Thyroid gland (tissue), 4 donors: ENCODE measurements at regions not wholly inside any gene's neighbourhood (a gene's known extent, or its start where the extent isn't known, plus 50 kb on each side); places are given as distances from the start of the nearest gene placed in this dataset.
"Not testable (repeated sequence)": the region's sequence is repeated elsewhere in the genome, so short reads cannot be mapped to it uniquely, and the experiment has no call there.

ENCODE experiments used
- DNase-seq, 2 donors: peaks; one replicate each; pipeline ENCODE4 v3.0.0-alpha.2; 2019
- H3K27ac ChIP-seq, 3 donors: fragments of 200-600 bp; sonication (generic); 1 replicate in 2 of 3; 2 replicates in 1 of 3; pipeline ENCODE4 v1.5.1; 2016 to 2019; ENCODE audit warnings: mild to moderate bottlenecking in 1 of 3, moderate library complexity in 1 of 3
- H3K27me3 ChIP-seq: fragments of 200-600 bp; sonication (generic); one replicate; pipeline ENCODE4 v1.5.1; 2019
- H3K36me3 ChIP-seq, 2 donors: fragments of 200-600 bp; sonication (generic); one replicate each; pipeline ENCODE4 v1.5.1; 2016 to 2019
- H3K4me1 ChIP-seq, 2 donors: fragments of 200-600 bp; sonication (generic); one replicate each; pipeline ENCODE4 v1.5.1; 2017 to 2019
- H3K4me3 ChIP-seq, 3 donors: fragments of 200-600 bp; sonication (generic); replicated peaks in 1 of 3; 1 replicate in 2 of 3; 2 replicates in 1 of 3; pipeline ENCODE4 v1.5.1; 2016; ENCODE audit warnings: mild to moderate bottlenecking in 1 of 3
- H3K9me3 ChIP-seq: fragments of 200-600 bp; sonication (generic); one replicate; pipeline ENCODE4 v1.5.1; 2017
- POLR2A ChIP-seq, 2 donors: fragments of 450-650 bp; IDR thresholded peaks; one replicate each; pipeline ENCODE4 v1.6.1; 2017; ENCODE audit warnings: antibody characterized with exemption in 2 of 2, mild to moderate bottlenecking in 2 of 2, moderate library complexity in 1 of 2
- WGBS, 2 donors: methylation state at CpG; one replicate each; pipeline ENCODE4 v1.1.5; 2017; 5-methylcytosine and 5-hydroxymethylcytosine counted together
- intact Hi-C: fragments of 100-400 bp; cut with DNase I; formaldehyde crosslinking; loops from one replicate; pipeline ENCODE4 v1.15.1; 2023
- TF ChIP-seq, protein P1 (sequence below), 6 experiments: fragments of 200-600 bp in 3 of 6; fragments of 450-650 bp in 3 of 6; sonication (generic) in 3 of 6; IDR thresholded peaks; one replicate each; pipeline ENCODE4 v1.5.1; 2016 to 2019; ENCODE audit warnings: antibody characterized with exemption in 6 of 6, mild to moderate bottlenecking in 2 of 6, inconsistent platforms in 1 of 6, moderate library complexity in 1 of 6

DNA sequence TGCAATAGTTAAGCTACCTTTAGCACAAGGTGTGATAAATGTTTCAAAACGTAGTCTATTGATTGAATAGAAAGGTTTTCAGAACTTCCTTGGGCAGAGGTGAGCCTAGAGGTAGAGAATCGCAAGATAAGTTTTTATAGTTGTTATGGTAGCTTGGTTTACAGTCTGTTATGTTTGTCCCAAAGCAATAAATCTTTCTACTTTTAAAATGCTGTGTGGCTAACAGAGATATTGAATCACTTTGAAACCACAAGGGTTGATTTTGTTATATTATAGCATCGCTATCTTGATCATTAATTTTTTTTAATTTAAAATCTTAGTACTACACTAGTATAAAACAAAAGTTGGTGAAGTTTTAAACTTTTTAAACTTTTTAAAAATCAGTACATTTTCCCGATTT lies 126.7 kb downstream of the TMEM182 start:
- Histone ChIP-seq H3K4me3 (no peak overlapping the region), H3K4me1 (no peaks in the 10 kb centered on the region), H3K36me3 (no peaks in the 10 kb centered on the region), H3K27me3 (no peaks in the 10 kb centered on the region), H3K9me3 (no peaks in the 10 kb centered on the region), H3K27ac (no peak overlapping the region)
- TF ChIP-seq, protein P1, sequence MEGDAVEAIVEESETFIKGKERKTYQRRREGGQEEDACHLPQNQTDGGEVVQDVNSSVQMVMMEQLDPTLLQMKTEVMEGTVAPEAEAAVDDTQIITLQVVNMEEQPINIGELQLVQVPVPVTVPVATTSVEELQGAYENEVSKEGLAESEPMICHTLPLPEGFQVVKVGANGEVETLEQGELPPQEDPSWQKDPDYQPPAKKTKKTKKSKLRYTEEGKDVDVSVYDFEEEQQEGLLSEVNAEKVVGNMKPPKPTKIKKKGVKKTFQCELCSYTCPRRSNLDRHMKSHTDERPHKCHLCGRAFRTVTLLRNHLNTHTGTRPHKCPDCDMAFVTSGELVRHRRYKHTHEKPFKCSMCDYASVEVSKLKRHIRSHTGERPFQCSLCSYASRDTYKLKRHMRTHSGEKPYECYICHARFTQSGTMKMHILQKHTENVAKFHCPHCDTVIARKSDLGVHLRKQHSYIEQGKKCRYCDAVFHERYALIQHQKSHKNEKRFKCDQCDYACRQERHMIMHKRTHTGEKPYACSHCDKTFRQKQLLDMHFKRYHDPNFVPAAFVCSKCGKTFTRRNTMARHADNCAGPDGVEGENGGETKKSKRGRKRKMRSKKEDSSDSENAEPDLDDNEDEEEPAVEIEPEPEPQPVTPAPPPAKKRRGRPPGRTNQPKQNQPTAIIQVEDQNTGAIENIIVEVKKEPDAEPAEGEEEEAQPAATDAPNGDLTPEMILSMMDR (IDR thresholded peaks at IDR 0.05), result no peak
- TF ChIP-seq POLR2A (IDR thresholded peaks at IDR 0.05), result no peak
- WGBS, 2 donors, result 86 to 96% methylated on average over 4 of the region's 4 CpGs
- no peak for DNase-seq
- intact Hi-C loops, result no loop called here

DNA sequence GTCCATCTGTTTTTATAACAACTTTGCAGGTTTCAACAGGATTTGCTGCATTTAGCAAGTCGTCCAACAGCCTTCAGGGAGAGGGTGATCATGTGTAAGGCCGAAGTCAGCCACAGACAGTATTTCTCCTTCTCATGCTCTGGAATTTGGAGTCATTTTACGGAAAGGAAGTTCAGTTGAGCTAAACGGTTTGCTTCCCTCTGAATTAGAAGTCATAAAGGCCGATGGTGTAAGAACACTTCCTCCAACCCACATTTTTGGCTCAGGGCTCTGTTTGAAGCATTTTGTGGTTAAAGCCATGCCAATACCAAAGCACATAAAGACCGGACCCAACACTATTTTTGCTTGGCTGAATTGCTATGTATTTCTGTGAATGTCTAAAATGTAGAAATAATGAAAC lies 129.5 kb downstream of the TMEM182 start:
- DNase-seq, result no peak
- intact Hi-C loops, result no loop called here
- WGBS, 2 donors, result 48 to 54% methylated on average over 6 of the region's 6 CpGs
- H3K9me3 ChIP-seq, result no peaks in the 10 kb centered on the region
- H3K4me1 ChIP-seq, result no peaks in the 10 kb centered on the region
- no peaks in the 10 kb centered on the region for H3K36me3 ChIP-seq
- H3K27me3 ChIP-seq, result no peaks in the 10 kb centered on the region
- H3K27ac ChIP-seq, result no peak overlapping the region
- no peak overlapping the region for H3K4me3 ChIP-seq
- TF ChIP-seq, protein P1 (IDR thresholded peaks at IDR 0.05), result no peak
- no peak for TF ChIP-seq POLR2A (IDR thresholded peaks at IDR 0.05)

DNA sequence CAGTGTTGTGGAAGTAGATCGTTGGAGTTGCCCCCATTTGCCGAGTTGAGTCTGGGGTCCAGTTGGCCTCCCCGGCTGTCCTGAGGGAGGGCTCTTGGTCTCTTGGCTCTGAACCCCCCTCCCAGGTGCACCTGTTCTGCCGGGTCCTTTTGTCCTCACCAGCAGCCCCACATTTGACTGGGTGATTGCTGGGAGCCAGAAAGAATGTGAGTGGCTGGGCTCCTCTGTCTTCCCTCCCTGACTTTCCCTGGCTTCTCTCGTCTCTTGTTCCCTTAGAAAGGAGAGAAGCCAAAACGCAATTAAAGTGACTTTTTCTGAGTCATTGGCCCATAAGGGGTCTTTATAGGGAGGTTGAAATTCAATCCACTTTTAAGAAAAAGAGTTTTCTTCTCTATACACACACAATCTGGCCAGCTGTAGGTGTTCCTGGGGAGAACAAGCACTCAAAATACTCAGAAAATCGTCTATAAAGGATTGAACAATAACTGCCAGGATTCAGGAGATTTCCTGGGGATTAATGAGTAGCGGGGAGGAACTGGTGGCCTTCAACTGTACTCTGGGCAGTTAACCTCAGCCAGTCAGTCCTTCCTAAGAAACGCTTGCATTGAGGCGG lies 131.0 kb downstream of the TMEM182 start:
- no peak overlapping the region for H3K27ac ChIP-seq
- 71 to 79% methylated on average over 9 to 10 of the region's 10 CpGs for WGBS, 2 donors
- TF ChIP-seq, protein P1 (IDR thresholded peaks at IDR 0.05), result no peak
- TF ChIP-seq POLR2A (IDR thresholded peaks at IDR 0.05), result no peak
- H3K36me3 ChIP-seq, result no peaks in the 10 kb centered on the region
- DNase-seq, result no peak
- no peaks in the 10 kb centered on the region for H3K9me3 ChIP-seq
- H3K4me1 ChIP-seq, result no peaks in the 10 kb centered on the region
- H3K27me3 ChIP-seq, result no peaks in the 10 kb centered on the region
- intact Hi-C loops, result no loop called here
- no peak overlapping the region for H3K4me3 ChIP-seq

DNA sequence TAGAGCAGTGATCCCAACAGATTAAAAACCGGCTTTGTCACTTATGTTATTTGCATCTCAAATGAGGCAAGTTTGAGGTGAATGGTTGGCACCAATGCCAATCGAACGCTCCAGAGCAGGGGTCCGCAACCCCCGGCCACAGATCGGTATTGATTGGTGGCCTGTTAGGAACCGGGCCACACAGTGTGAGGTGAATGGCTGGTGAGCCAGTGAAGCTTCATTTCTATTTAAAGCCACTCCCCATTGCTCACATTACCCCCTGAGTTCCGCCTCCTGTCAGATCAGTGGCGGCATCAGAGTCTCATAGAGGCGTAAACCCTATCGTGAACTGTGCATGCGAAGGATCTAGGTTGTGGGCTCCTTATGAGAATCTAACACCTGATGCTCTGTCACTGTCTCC lies 132.0 kb downstream of the TMEM182 start:
- DNase-seq, result no peak
- no peak for TF ChIP-seq POLR2A (IDR thresholded peaks at IDR 0.05)
- TF ChIP-seq, protein P1 (IDR thresholded peaks at IDR 0.05), result no peak

DNA sequence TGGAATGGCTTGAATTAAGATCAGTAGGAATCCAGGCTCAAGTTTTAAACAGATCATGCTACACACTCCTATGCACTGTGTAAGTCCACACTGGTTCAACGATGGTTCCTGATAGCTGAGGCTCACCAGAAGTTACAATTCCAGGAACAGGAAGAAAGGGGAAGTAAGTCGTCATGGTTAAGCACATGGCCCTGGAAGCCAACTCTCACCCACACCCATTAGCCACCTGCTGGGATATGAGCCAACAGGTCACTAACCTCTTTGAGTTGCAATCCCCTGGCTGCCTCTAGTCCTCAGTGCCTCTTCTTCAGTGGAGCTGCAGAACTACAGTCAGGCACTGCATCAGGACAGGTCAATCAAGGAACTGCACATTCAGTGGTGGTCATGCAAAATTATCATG lies 133.5 kb downstream of the TMEM182 start:
- TF ChIP-seq POLR2A (IDR thresholded peaks at IDR 0.05), result no peak
- TF ChIP-seq, protein P1 (IDR thresholded peaks at IDR 0.05), result no peak
- WGBS, 2 donors, result 55 to 65% methylated on average over 2 of the region's 2 CpGs
- Histone ChIP-seq H3K4me3 (no peak overlapping the region), H3K9me3 (no peaks in the 10 kb centered on the region), H3K4me1 (no peaks in the 10 kb centered on the region), H3K27me3 (no peaks in the 10 kb centered on the region), H3K27ac (no peak overlapping the region), H3K36me3 (no peaks in the 10 kb centered on the region)
- DNase-seq, result no peak
- intact Hi-C loops, result no loop called here

More for the DNA sequence above, 132.0 kb downstream of the TMEM182 start:
- WGBS, 2 donors, result 95% methylated on average over 12 of the region's 12 CpGs
- Histone ChIP-seq H3K27me3 (no peaks in the 10 kb centered on the region), H3K27ac (no peak overlapping the region), H3K4me3 (no peak overlapping the region), H3K36me3 (no peaks in the 10 kb centered on the region), H3K4me1 (no peaks in the 10 kb centered on the region), H3K9me3 (no peaks in the 10 kb centered on the region)
- intact Hi-C loops, result no loop called here

DNA sequence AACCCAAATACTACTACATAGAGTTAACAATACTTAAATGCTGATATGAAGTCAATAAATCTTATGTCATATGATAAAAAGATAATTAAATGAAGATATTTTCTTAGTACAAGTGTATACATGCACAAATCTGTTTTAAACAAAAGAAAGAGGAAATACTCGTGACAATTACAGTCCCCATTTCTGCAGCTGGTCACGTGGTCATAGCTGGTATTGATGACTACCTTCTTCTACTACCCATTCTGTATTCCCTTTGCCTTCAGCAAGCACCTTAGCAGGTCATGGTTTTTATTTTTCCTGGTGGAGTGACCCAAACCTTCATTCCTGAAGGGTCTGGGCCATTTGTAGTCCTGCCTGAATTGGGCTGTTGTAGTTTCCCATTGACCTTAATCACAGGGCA lies 147.4 kb downstream of the TMEM182 start:
- H3K27ac ChIP-seq, H3K4me1 ChIP-seq, H3K9me3 ChIP-seq, H3K36me3 ChIP-seq, DNase-seq, H3K27me3 ChIP-seq, intact Hi-C loops, H3K4me3 ChIP-seq: not testable (repeated sequence)
- 63 to 74% methylated on average over 2 of the region's 2 CpGs for WGBS, 2 donors
